NCI-H82 (cell line): ENCODE measurements at regions not wholly inside any gene's neighbourhood (a gene's known extent, or its start where the extent isn't known, plus 50 kb on each side); places are given as distances from the start of the nearest gene placed in this dataset.
"Not testable (repeated sequence)": the region's sequence is repeated elsewhere in the genome, so short reads cannot be mapped to it uniquely, and the experiment has no call there.

Source experiments
- DNase-seq: peaks from one replicate; lab custom pipeline; 2025; lab: John Stamatoyannopoulos, UW

DNA sequence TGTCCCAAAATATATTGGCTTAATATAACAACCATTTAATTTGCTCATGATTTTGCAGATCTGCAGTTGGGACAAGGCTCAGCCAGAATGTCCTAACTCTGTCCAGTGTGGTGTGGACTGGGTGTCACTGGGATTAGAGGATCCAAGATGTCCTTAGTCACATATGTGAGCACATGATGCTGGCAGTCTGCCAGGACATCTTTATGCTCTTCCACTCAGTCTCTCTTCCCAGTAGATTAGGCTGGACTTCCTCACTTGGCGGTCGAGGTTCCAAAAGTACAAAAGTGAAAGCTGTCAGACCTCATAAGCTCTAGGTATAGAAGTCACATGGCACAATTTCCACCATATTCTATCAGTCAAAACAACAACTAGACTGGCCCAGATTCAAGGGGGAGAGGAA lies 167.9 kb upstream of the NTF3 start:
- peak; percentile 76 for DNase-seq

GRCh38 chr12:5267603-5268423 lies 164.1 kb upstream of the NTF3 start:
- no peak for DNase-seq

DNA sequence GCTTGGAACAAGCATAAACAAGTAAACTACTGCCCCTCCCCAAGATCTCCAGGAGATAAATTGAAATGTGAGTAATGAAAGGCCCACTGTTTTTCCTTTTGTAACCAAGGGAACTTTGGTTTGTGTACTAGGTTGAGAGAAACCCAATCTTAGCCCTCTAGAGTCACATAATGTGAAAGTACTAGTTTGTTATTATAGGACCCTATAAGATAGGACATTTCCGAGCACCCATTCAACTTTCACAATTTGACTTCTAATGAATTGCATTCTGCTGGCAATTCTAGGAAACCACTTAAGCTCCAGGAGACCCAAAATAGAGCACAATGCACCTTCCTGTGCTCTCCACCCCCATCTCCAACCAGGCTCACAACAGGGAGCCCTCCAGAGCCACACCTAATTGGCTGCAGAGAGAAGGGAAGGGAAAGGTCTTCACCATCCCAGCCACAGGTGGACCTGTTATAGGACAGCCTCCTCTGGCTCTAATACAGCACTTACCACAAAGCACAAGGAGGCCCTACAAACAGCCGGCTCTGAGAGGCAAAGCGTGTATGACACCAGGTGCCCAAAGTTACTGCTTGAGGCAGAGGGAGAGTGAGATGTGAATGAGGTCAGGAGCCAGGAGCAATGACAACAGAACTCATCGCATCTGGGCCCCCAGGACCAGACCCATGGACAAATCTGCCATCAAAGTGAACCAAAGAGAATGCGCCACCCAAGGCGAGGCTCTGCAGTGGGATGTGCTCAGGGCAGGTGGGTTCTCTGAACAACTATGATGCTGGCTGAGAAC lies 163.3 kb upstream of the NTF3 start:
- no peak for DNase-seq

- DNase-seq = no peak
Measured at GRCh38 chr12:5269846-5270245, 162.1 kb upstream of the NTF3 start.

- no peak for DNase-seq
Measured at GRCh38 chr12:5272018-5272785, 159.7 kb upstream of the NTF3 start.

DNA sequence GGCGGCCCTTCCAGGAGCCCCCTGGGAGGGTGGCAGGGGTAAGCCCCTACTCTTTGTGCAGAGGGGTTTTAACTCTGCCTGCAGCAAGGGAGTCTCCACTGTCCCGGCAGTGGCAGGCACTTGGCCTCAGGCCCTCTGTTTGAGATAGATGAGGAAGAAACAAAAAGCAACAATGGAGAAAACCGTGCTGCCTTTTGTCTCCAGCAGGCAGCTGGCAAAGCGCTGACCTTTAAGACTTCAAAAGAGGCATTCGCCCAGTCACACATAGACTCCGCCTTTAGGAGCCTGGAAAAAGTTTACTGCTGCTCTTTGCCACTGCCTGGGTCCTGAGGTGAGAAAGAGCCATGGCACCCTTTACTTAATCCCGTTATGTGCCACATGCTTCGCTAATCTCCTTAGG lies 158.2 kb upstream of the NTF3 start:
- peak; percentile 59 for DNase-seq

DNA sequence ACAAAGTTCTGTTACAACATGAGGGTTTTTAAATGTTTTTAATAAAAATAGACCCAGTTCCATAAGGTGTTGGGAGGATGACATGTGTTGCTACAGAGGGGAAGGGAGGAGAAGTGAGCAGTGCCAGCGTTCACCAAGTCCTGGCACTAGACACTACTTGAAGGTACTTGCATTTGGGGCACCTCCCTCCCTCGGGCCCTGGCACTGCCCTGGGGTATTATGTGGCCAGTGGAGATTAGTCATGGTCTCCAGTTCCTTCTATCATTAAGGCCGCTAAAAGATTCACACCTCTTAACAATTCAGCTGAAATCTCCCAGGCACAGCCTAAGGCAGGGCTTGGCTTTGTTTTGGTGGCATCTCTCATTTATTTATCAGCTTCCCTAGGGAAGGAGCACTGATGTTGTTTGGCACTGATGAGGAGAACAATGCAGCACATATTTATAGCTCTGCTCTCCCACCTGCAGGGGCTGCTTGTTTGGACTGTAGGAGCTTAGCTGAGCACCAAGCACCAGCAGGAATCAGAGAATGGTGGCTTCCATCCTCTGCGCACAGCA lies 155.5 kb upstream of the NTF3 start:
- no peak for DNase-seq

DNA sequence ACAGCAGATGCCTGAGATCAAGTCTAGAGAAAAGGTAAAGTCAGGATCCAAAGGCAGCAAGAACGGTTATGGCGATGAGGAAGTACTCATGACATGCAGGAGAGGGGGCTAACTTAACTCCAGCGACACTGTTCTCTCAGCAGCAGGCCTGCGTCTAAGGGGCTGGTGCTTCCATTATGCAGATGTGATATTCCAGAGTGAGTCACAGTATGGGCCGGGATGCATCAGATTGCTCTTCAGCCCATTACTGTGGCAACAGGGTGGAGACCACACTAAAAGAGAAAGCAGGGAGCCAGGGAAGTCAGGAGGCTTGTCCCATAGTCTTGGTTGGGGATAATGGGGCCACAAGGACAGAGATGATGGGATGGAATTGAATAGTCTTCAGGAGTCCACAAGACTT lies 151.8 kb upstream of the NTF3 start:
- no peak for DNase-seq

DNA sequence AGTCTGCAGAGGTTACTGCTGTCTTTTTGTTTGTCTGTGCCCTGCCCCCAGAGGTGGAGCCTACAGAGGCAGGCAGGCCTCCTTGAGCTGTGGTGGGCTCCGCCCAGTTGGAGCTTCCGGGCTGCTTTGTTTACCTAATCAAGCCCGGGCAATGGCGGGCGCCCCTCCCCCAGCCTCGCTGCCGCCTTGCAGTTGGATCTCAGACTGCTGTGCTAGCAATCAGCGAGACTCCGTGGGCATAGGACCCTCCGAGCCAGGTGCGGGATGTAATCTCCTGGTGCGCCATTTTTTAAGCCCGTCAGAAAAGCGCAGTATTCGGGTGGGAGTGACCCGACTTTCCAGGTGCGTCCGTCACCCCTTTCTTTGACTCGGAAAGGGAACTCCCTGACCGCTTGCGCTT lies 141.5 kb upstream of the NTF3 start:
- not testable (repeated sequence) for DNase-seq

GRCh38 chr12:5292651-5293050 lies 139.3 kb upstream of the NTF3 start:
- no peak for DNase-seq

DNA sequence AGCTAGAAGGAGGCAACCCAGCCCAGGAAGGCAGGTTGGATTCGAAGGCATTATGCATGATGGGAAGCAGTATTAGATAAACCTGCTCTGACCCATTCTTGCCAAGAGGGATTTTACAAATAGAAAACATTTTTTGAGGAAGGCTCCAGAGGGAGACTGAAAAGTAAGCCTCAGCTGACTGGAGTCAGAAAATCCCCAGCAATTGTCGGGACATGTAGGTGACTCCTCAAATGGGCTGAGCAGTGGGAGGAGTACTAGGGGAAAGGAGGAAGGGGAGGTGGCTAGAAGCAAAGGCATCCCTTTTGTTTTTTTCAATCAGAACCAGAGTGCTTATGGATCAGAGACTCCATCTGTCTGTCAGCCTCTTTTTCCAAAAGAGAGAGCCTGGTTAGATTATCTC lies 138.1 kb upstream of the NTF3 start:
- DNase-seq = no peak

GRCh38 chr12:5294274-5295070 lies 137.4 kb upstream of the NTF3 start:
- DNase-seq = no peak

GRCh38 chr12:5295151-5295550 lies 136.8 kb upstream of the NTF3 start:
- no peak for DNase-seq

DNA sequence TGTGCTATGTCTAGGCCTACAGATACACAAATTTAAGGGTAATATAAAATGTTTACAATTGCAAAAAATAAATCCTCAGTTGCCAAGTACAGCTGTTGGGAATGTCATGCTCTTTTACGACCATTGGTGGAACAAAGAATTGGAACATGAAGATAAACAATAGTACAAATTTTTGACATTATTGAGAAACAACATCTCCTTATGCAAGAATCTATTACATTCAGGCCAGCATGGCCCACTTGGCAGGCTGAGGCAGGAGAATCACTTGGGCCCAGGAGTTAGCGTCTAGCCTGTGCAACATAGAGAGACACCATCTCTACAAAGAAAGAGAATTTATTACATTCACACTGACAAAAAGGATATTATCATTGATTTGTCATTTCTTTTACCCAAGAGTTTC lies 135.9 kb upstream of the NTF3 start:
- DNase-seq = no peak

DNA sequence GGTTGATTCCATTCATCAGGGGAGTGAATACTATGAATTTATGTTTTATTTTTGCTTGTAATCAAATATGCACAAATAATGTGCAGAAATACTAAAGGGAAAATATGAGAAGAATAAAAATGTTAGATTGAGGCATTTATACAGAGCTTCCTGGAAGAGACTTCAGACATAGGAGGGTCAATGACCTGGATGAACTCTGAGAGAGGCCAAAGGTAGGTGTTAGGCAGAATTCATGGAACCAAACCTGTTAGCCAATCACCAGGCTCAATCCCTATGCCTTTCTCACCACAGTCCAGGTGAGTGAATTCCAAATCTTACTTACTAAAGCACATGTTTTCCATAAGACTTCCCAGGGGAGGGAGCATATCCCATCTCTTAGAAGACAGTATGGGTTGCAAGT lies 130.4 kb upstream of the NTF3 start:
- no peak for DNase-seq

DNA sequence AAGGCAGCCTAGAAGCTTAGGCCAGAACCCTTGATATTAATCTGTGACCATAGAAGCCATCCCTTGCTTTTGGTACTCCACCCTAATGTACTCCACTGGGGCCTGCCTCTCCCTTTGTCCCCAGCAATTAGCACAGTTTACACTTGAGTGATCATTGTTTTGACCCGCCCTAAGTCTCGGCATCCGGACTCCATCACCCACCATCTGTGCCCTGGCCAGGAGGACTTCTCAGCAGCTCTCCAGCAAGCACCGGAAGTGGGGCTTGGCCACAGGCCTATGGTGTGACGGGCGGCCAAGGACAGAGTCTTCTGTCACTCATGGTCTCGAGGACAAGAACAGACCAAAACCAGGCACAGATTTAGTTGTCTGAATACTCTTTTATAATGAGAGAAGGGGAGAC lies 126.5 kb upstream of the NTF3 start:
- DNase-seq = peak; percentile 12

DNA sequence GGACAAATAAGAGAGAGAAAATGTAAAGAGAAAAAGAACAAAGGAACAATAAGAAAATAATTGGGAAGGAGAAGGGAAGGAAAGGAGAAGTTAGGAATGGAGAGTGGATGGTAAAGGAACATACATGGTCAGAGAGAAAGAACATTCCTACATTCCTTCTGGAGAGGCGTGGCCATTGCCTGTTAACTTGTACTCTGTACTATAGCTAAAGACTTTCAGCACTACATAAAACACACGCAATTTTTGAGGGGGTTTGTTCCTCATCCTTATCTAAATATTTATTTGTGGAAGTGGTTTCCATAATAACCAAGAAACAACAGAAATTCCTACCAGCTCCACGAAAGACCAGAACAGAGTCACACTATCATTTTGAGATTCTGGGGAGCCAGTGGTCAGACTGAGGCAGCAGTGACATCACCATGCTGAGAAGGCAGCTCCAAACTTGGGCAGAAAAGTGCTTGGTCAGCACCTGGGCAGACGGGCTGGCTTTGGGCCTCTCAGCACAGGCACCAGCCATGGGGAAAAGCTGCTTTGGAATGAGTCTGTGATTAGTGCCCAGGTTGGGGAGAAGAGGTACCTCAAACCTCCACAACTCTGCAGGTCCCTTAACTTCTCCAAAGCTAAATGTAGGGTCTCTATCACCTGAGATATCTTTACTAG lies 125.9 kb upstream of the NTF3 start:
- no peak for DNase-seq

DNA sequence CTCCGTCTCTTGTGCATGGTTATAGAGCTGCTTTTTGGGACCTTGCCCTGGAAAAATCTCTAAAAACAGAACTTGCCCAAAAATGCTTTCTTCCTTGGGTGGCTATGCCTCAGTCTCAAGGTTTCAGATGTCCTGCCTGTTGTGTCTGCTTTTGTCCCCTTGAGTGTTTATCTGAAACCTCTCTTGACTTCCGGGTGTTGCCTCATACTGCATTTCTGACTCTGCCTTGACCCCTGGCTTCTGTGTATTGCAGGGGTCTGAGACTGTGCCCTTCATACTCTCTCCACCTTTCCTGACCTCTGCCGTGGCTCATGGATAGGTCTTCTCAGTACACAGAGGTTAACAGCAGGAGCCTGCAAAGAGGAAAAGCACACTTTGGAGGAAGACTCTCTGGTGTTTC lies 124.8 kb upstream of the NTF3 start:
- DNase-seq = no peak

- DNase-seq = no peak
Measured at GRCh38 chr12:5308216-5308615, 123.7 kb upstream of the NTF3 start.

DNA sequence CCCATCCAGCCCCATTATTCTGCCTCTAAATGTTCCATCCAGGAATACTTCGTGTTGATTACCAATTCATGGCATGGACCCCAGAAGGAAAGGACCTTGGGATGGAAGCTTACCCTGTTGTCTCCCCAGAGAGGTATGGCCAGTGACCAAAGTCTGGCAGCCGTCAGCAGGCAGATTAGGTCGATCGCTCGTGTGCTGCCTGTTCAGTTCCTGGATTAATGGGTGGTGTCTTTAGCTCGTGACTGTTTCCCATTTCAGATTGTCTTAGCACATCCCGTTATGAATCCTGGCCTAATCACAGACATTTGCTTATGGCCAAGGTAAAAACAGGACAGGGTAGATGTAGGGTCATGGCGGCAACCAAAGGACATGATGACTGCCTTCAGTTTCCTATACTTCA lies 122.9 kb upstream of the NTF3 start:
- DNase-seq = no peak

GRCh38 chr12:5309654-5310053 lies 122.3 kb upstream of the NTF3 start:
- DNase-seq = no peak
